MM.1S (cell line): ENCODE measurements at regions not wholly inside any gene's neighbourhood (a gene's known extent, or its start where the extent isn't known, plus 50 kb on each side); places are given as distances from the start of the nearest gene placed in this dataset.

ENCODE experiments used
- DNase-seq: peaks from one replicate; pipeline ENCODE4 v3.0.0-alpha.2; 2015
- H2AFZ ChIP-seq: fragments of 300-600 bp; sonication (generic); 2 replicates; pipeline ENCODE4 v1.6.0; 2016; ENCODE audit warnings: antibody characterized with exemption, low read length
- H3F3A ChIP-seq: fragments of 300-600 bp; sonication (generic); 2 replicates; pipeline ENCODE4 v1.6.1; 2016; ENCODE audit warnings: mild to moderate bottlenecking, antibody characterized with exemption, low read length, moderate library complexity, mixed read lengths; ENCODE audit not compliant: insufficient read depth
- H3K27ac ChIP-seq: fragments of 300-600 bp; sonication (generic); 2 replicates; pipeline ENCODE4 v1.5.1; 2016; ENCODE audit warnings: mild to moderate bottlenecking, low read length
- H3K27me3 ChIP-seq: fragments of 300-600 bp; sonication (generic); replicated peaks from 2 replicates; pipeline ENCODE4 v1.6.0; 2016; ENCODE audit warnings: low read length; ENCODE audit not compliant: insufficient read depth
- H3K36me3 ChIP-seq: fragments of 300-600 bp; sonication (generic); replicated peaks from 2 replicates; pipeline ENCODE4 v1.6.1; 2016; ENCODE audit warnings: mild to moderate bottlenecking, low read length, mixed read lengths; ENCODE audit not compliant: insufficient read depth
- H3K4me1 ChIP-seq: fragments of 300-600 bp; sonication (generic); 2 replicates; pipeline ENCODE4 v1.6.1; 2016; ENCODE audit warnings: low read length, mixed read lengths
- H3K4me2 ChIP-seq: fragments of 300-600 bp; sonication (generic); 2 replicates; pipeline ENCODE4 v1.6.0; 2016; ENCODE audit warnings: low read depth, low read length
- H3K4me3 ChIP-seq: fragments of 300-600 bp; sonication (generic); 2 replicates; pipeline ENCODE4 v1.5.1; 2016; ENCODE audit warnings: low read length, mixed read lengths
- H3K79me2 ChIP-seq: fragments of 300-600 bp; sonication (generic); 2 replicates; pipeline ENCODE4 v1.6.1; 2016; ENCODE audit warnings: mixed run types, low read length, mixed read lengths
- H3K9ac ChIP-seq: fragments of 300-600 bp; sonication (generic); 2 replicates; pipeline ENCODE4 v1.6.1; 2016; ENCODE audit warnings: low read length, mixed read lengths
- H3K9me2 ChIP-seq: fragments of 300-600 bp; sonication (generic); replicated peaks from 2 replicates; pipeline ENCODE4 v1.6.1; 2016; ENCODE audit warnings: mild to moderate bottlenecking, low read length, mixed read lengths; ENCODE audit not compliant: insufficient read depth
- H3K9me3 ChIP-seq: fragments of 300-600 bp; sonication (generic); replicated peaks from 2 replicates; pipeline ENCODE4 v1.6.1; 2016; ENCODE audit warnings: mild to moderate bottlenecking, low read length, mixed read lengths; ENCODE audit not compliant: insufficient read depth
- H4K20me1 ChIP-seq: fragments of 300-600 bp; sonication (generic); 2 replicates; pipeline ENCODE4 v1.6.1; 2016; ENCODE audit warnings: mild to moderate bottlenecking, low read length, moderate library complexity, mixed read lengths; ENCODE audit not compliant: insufficient read depth
- CTCF ChIP-seq: fragments of 300-600 bp; sonication (generic); IDR thresholded peaks from 2 replicates; pipeline ENCODE4 v1.5.1; 2016; ENCODE audit warnings: antibody characterized with exemption, low read length, mixed read lengths
- EZH2 ChIP-seq: fragments of 300-600 bp; sonication (generic); optimal IDR thresholded peaks from 2 replicates; pipeline ENCODE3; 2017; ENCODE audit warnings: low read depth, mild to moderate bottlenecking, antibody characterized with exemption, low read length, mixed read lengths
- EZH2phosphoT487 ChIP-seq: fragments of 300-600 bp; sonication (generic); IDR thresholded peaks from 2 replicates; pipeline ENCODE4 v1.6.1; 2018; ENCODE audit warnings: antibody characterized with exemption, low read length

- Histone ChIP-seq H4K20me1 (no peaks in the 10 kb centered on the region), H3K4me1 (no peaks in the 10 kb centered on the region), H3K36me3 (no peaks in the 10 kb centered on the region), H3F3A (no peaks in the 10 kb centered on the region), H3K27ac (no peak overlapping the region), H2AFZ (no peak overlapping the region), H3K27me3 (no peaks in the 10 kb centered on the region), H3K4me3 (no peak overlapping the region), H3K79me2 (no peaks in the 10 kb centered on the region), H3K4me2 (no peak overlapping the region), H3K9me2 (no peaks in the 10 kb centered on the region), H3K9me3 (no peaks in the 10 kb centered on the region), H3K9ac (no peak overlapping the region)
- DNase-seq: no peak
- no peak for TF ChIP-seq CTCF
- no peak for TF ChIP-seq EZH2phosphoT487
- no peak for TF ChIP-seq EZH2
These were observed 1585.2 kb downstream of the EFNA5 start for GRCh38 chr5:106085556-106085955.

- Histone ChIP-seq H3K9me2 (no peaks in the 10 kb centered on the region), H3K27ac (no peak overlapping the region), H3K36me3 (no peaks in the 10 kb centered on the region), H3K27me3 (no peaks in the 10 kb centered on the region), H4K20me1 (no peaks in the 10 kb centered on the region), H3K9ac (no peak overlapping the region), H3K4me3 (no peak overlapping the region), H3K4me2 (no peak overlapping the region), H2AFZ (no peak overlapping the region), H3K9me3 (no peaks in the 10 kb centered on the region), H3K4me1 (no peaks in the 10 kb centered on the region), H3F3A (no peaks in the 10 kb centered on the region), H3K79me2 (no peaks in the 10 kb centered on the region)
- TF ChIP-seq EZH2: no peak
- TF ChIP-seq EZH2phosphoT487: no peak
- TF ChIP-seq CTCF: no peak
- no peak for DNase-seq
These were observed 1585.6 kb downstream of the EFNA5 start for GRCh38 chr5:106085136-106085535.

GRCh38 chr5:106080535-106080934 is 1590.2 kb downstream of the EFNA5 start:
- TF ChIP-seq CTCF (no peak), EZH2phosphoT487 (no peak), EZH2 (no peak)
- no peak overlapping the region for H3K9ac ChIP-seq
- no peaks in the 10 kb centered on the region for H3K9me2 ChIP-seq
- no peaks in the 10 kb centered on the region for H3K4me1 ChIP-seq
- H3K27me3 ChIP-seq: no peaks in the 10 kb centered on the region
- no peaks in the 10 kb centered on the region for H3K36me3 ChIP-seq
- no peaks in the 10 kb centered on the region for H3K79me2 ChIP-seq
- H3K27ac ChIP-seq: no peak overlapping the region
- no peak overlapping the region for H2AFZ ChIP-seq
- H4K20me1 ChIP-seq: no peaks in the 10 kb centered on the region
- H3K4me3 ChIP-seq: no peak overlapping the region
- DNase-seq: no peak
- H3F3A ChIP-seq: no peaks in the 10 kb centered on the region
- H3K4me2 ChIP-seq: no peak overlapping the region
- no peaks in the 10 kb centered on the region for H3K9me3 ChIP-seq
